SK-N-SH (cell line): ENCODE measurements at regions not wholly inside any gene's neighbourhood (a gene's known extent, or its start where the extent isn't known, plus 50 kb on each side); places are given as distances from the start of the nearest gene placed in this dataset.

Experiments used
- CHD2 ChIP-seq: fragments of 150-350 bp; IDR thresholded peaks from 2 replicates; pipeline ENCODE4 v1.6.1; 2018; ENCODE audit warnings: low read length; ENCODE audit not compliant: partially characterized antibody
- CTCF ChIP-seq: fragments of 200-600 bp; sonication (generic); IDR thresholded peaks from 2 replicates; pipeline ENCODE4 v1.6.1; 2017; ENCODE audit warnings: antibody characterized with exemption, mild to moderate bottlenecking, moderate library complexity
- EP300 ChIP-seq, 2 experiments: IDR thresholded peaks; 2 replicates each; pipeline versions ENCODE4 v1.4.0 to v1.6.1; 2012; ENCODE audit warnings: borderline replicate concordance in 1 of 2, low read depth in 1 of 2, low read length in 1 of 2
- EZH2phosphoT487 ChIP-seq: fragments of 200-600 bp; sonication (generic); IDR thresholded peaks from 2 replicates; pipeline ENCODE4 v1.6.1; 2017; ENCODE audit warnings: low read depth, mixed run types, mild to moderate bottlenecking, antibody characterized with exemption, moderate library complexity, borderline replicate concordance
- GABPA ChIP-seq: IDR thresholded peaks from 2 replicates; pipeline ENCODE4 v1.4.0; 2012; ENCODE audit warnings: low read depth, mild to moderate bottlenecking
- JUND ChIP-seq: IDR thresholded peaks from 2 replicates; pipeline ENCODE4 v1.4.0; 2012
- NFIC ChIP-seq: IDR thresholded peaks from 2 replicates; pipeline ENCODE4 v1.4.0; 2012; ENCODE audit warnings: borderline replicate concordance
- POLR2AphosphoS5 ChIP-seq: IDR thresholded peaks from 2 replicates; pipeline ENCODE4 v1.6.1; 2012; ENCODE audit warnings: low read depth, low read length
- RAD21 ChIP-seq: IDR thresholded peaks from 2 replicates; pipeline ENCODE4 v1.6.1; 2012; ENCODE audit warnings: mild to moderate bottlenecking, low read length
- REST ChIP-seq: IDR thresholded peaks from 2 replicates; pipeline ENCODE4 v1.6.1; 2012; ENCODE audit warnings: mild to moderate bottlenecking, low read depth, low read length, moderate library complexity
- SIN3A ChIP-seq: IDR thresholded peaks from 2 replicates; pipeline ENCODE4 v1.6.1; 2012; ENCODE audit warnings: low read depth, mild to moderate bottlenecking, low read length, moderate library complexity, borderline replicate concordance
- USF2 ChIP-seq: fragments of 150-350 bp; IDR thresholded peaks from 2 replicates; pipeline ENCODE4 v1.6.1; 2017; ENCODE audit warnings: antibody characterized with exemption, low read length, low read depth, borderline replicate concordance
- YY1 ChIP-seq: IDR thresholded peaks from 2 replicates; pipeline ENCODE4 v1.4.0; 2012; ENCODE audit warnings: low read depth, mild to moderate bottlenecking

GRCh38 chr15:98444138-98444537 lies 204.2 kb upstream of the IGF1R start:
- no peak for TF ChIP-seq CTCF
- no peak for TF ChIP-seq EP300 (IDR thresholded peaks at IDR 0.05; ENCODE audit: borderline replicate concordance in 1 of 2, low read depth in 1 of 2, low read length in 1 of 2)
- no peak for TF ChIP-seq YY1
- no peak for TF ChIP-seq EZH2phosphoT487
- TF ChIP-seq RAD21 = no peak
- TF ChIP-seq REST = no peak
- no peak for TF ChIP-seq POLR2AphosphoS5
- no peak for TF ChIP-seq SIN3A
- TF ChIP-seq NFIC = no peak
- no peak for TF ChIP-seq CHD2
- no peak for TF ChIP-seq JUND
- no peak for TF ChIP-seq GABPA
- TF ChIP-seq USF2 = no peak
